ENCODE measurements at regions not wholly inside any gene's neighbourhood (a gene's known extent, or its start where the extent isn't known, plus 50 kb on each side); places are given as distances from the start of the nearest gene placed in this dataset.

GRCh38 chr1:9486466-9487140 is 52.7 kb upstream of the SLC25A33 start:
- Histone ChIP-seq H2BK12ac (ENCODE audit: insufficient read length, low read depth, low read length) (no peak overlapping the region), H3K4me2 (ENCODE audit: insufficient read depth, insufficient read length, low read length) (no peak overlapping the region), H3K4ac (ENCODE audit: low read depth, low read length) (no peak overlapping the region), H3K9me3 (ENCODE audit: control insufficient read depth, low read depth, low read length) (no peaks in the 10 kb centered on the region), H3K79me1 (ENCODE audit: insufficient read depth, low read depth, low read length, poor library complexity, severe bottlenecking) (no peaks in the 10 kb centered on the region), H3K27me3 (ENCODE audit: insufficient read depth, low read length) (no peaks in the 10 kb centered on the region), H3K27ac (ENCODE audit: insufficient read length, low read depth, low read length) (no peak overlapping the region), H3K56ac (ENCODE audit: insufficient read length, low read depth, low read length) (no peak overlapping the region), H3K9ac (ENCODE audit: extremely low read depth, insufficient read length, low read length) (no peak overlapping the region), H2AFZ (ENCODE audit: low read length) (no peak overlapping the region), H3K4me1 (ENCODE audit: insufficient read depth, low read length) (no peaks in the 10 kb centered on the region), H4K8ac (replicated peaks; ENCODE audit: insufficient read length, low read depth, low read length) (no peak overlapping the region), H2BK120ac (ENCODE audit: low read depth, low read length, poor library complexity, severe bottlenecking) (no peak overlapping the region), H2AK5ac (ENCODE audit: insufficient read length, low read length) (no peak overlapping the region), H2BK15ac (ENCODE audit: low read depth, low read length) (no peak overlapping the region), H3K18ac (ENCODE audit: insufficient read length, low read depth, low read length) (no peak overlapping the region), H3K23ac (ENCODE audit: insufficient read length, low read depth, low read length) (no peak overlapping the region), H4K20me1 (ENCODE audit: control insufficient read depth, insufficient read depth, insufficient read length) (no peaks in the 10 kb centered on the region), H3K14ac (ENCODE audit: insufficient read depth, low read length) (no peak overlapping the region), H2BK20ac (ENCODE audit: low read depth, low read length, poor library complexity, severe bottlenecking) (no peak overlapping the region), H3K79me2 (ENCODE audit: insufficient read depth, low read length) (no peaks in the 10 kb centered on the region), H4K5ac (ENCODE audit: insufficient read length, low read depth, low read length) (no peak overlapping the region), H4K91ac (ENCODE audit: insufficient read length, low read depth, low read length) (no peak overlapping the region), H3T11ph (ENCODE audit: low read length) (no peak overlapping the region), H3K23me2 (ENCODE audit: insufficient read length, low read depth, low read length, poor library complexity, severe bottlenecking) (no peaks in the 10 kb centered on the region), H2BK5ac (ENCODE audit: insufficient read length, low read length) (no peak overlapping the region)
- no peak overlapping the region for H3K27ac Mint-ChIP-seq
- no peak for DNase-seq
- no peak overlapping the region; a peak in 1 of 5 replicates for H3K4me3 Mint-ChIP-seq
- TF ChIP-seq CTCF (conservative IDR thresholded peaks at IDR 0.05), result no peak
- no peaks in the 10 kb centered on the region for H3K4me1 Mint-ChIP-seq
- H3K9me3 Mint-ChIP-seq, result no peaks in the 10 kb centered on the region
- WGBS (ENCODE audit: extremely low coverage, insufficient read length, low lambda C conversion rate), result no CpG with 5 or more reads among the region's 12 CpGs
- H3K27me3 Mint-ChIP-seq (ENCODE audit: low read depth), result peaks cover 17% of the 10 kb centered on the region
- H3K36me3 Mint-ChIP-seq (ENCODE audit: insufficient read depth in 1 of 3, low read depth in 3 of 3), result no peaks in the 10 kb centered on the region

All from H9 (cell line).